ENCODE measurements at regions not wholly inside any gene's neighbourhood (a gene's known extent, or its start where the extent isn't known, plus 50 kb on each side); places are given as distances from the start of the nearest gene placed in this dataset.

DNA sequence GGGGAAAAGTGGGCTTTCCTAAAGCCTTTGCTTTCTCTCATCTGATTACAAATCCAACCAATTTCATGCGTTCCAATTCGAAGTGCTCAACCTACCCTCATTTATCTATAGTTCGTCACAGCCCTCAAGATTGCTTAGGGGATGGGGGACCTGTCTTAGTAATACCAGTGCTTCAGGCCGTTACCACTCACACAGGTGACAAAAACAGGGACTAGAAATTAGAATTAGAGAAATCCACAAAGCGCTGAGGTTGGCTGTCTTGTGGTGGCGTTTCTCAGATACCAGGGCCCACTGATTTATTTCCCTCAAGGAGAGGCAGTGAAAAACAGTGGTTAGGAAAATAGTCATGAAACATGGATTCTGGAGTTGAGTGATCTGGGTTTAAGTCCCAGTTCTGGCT, 121.6 kb upstream of the SPACA1 start:
- TF ChIP-seq, protein P1, sequence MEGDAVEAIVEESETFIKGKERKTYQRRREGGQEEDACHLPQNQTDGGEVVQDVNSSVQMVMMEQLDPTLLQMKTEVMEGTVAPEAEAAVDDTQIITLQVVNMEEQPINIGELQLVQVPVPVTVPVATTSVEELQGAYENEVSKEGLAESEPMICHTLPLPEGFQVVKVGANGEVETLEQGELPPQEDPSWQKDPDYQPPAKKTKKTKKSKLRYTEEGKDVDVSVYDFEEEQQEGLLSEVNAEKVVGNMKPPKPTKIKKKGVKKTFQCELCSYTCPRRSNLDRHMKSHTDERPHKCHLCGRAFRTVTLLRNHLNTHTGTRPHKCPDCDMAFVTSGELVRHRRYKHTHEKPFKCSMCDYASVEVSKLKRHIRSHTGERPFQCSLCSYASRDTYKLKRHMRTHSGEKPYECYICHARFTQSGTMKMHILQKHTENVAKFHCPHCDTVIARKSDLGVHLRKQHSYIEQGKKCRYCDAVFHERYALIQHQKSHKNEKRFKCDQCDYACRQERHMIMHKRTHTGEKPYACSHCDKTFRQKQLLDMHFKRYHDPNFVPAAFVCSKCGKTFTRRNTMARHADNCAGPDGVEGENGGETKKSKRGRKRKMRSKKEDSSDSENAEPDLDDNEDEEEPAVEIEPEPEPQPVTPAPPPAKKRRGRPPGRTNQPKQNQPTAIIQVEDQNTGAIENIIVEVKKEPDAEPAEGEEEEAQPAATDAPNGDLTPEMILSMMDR (IDR thresholded peaks at IDR 0.05) = no peak
- TF ChIP-seq POLR2AphosphoS5 (IDR thresholded peaks at IDR 0.05) = no peak
